A549 (cell line): ENCODE measurements at regions not wholly inside any gene's neighbourhood (a gene's known extent, or its start where the extent isn't known, plus 50 kb on each side); places are given as distances from the start of the nearest gene placed in this dataset.

ENCODE experiments used
- ATAC-seq, 2 experiments: fragments of 200-7000 bp in 1 of 2; fragments of >200 bp in 1 of 2; cut with Nextera tagmentation in 1 of 2; cut with Tn5 transposase in 1 of 2; 3 replicates each; pipeline versions ENCODE4 v1.8.0 to v1.9.1; 2018 to 2020; ENCODE audit warnings: mild to moderate bottlenecking in 1 of 2, moderate library complexity in 1 of 2
- CTCF ChIA-PET: fragments of 300-600 bp; sonication (Branson Sonifier 250); formaldehyde crosslinking; extraction: SDS; loops from one replicate; lab custom pipeline; 2021; ENCODE audit warnings: antibody characterized with exemption, inconsistent platforms; lab: Yijun Ruan, JAX
- POLR2A ChIA-PET: fragments of 350-600 bp; formaldehyde crosslinking; extraction: SDS; loops from one replicate; lab custom pipeline; 2021; ENCODE audit warnings: antibody characterized with exemption, inconsistent platforms; lab: Yijun Ruan, JAX
- DNase-seq, 2 experiments: peaks; one replicate each; pipeline versions ENCODE4 v3.0.0 to v3.0.0-alpha.2; 2011 to 2016; ENCODE audit warnings: low read depth in 1 of 2, low spot score in 1 of 2
- FAIRE-seq: peaks from 2 replicates; lab custom pipeline; 2011; peaks lifted over from hg19 to GRCh38; lab: Jason Lieb, UNC
- H3K27ac ChIP-seq, 2 experiments: fragments of >200 bp; sonication (Bioruptor Twin); formaldehyde crosslinking; 3 replicates each; pipeline ENCODE4 v1.5.1; 2016 to 2017
- H3K4me1 ChIP-seq: fragments of >200 bp; sonication (Bioruptor Twin); formaldehyde crosslinking; 3 replicates; pipeline ENCODE4 v1.6.1; 2016
- H3K4me2 ChIP-seq: fragments of >200 bp; sonication (Bioruptor Twin); formaldehyde crosslinking; 3 replicates; pipeline ENCODE4 v1.6.1; 2016
- H3K4me3 ChIP-seq: fragments of >200 bp; sonication (Bioruptor Twin); formaldehyde crosslinking; 3 replicates; pipeline ENCODE4 v1.5.1; 2016
- H3K9me3 ChIP-seq: fragments of >200 bp; sonication (Bioruptor Twin); formaldehyde crosslinking; 3 replicates; pipeline ENCODE4 v1.6.1; 2016
- BHLHE40 ChIP-seq: IDR thresholded peaks from 2 replicates; pipeline ENCODE4 v1.6.1; 2012; ENCODE audit warnings: low read depth, low read length, inconsistent platforms
- CBX8 ChIP-seq: fragments of 200-600 bp; sonication (generic); IDR thresholded peaks from 2 replicates; pipeline ENCODE4 v1.6.1; 2016
- CEBPB ChIP-seq, 2 experiments: fragments of >200 bp in 1 of 2; sonication (Bioruptor Twin) in 1 of 2; formaldehyde crosslinking in 1 of 2; IDR thresholded peaks; 2 replicates each; pipeline ENCODE4 v1.6.1; 2012 to 2016
- CHD2 ChIP-seq: fragments of 150-350 bp; IDR thresholded peaks from 2 replicates; pipeline ENCODE4 v1.6.1; 2014; ENCODE audit warnings: low read length; ENCODE audit not compliant: partially characterized antibody
- CHD4 ChIP-seq: fragments of 200-600 bp; sonication (generic); IDR thresholded peaks from 2 replicates; pipeline ENCODE4 v1.6.1; 2016; ENCODE audit warnings: antibody characterized with exemption, mild to moderate bottlenecking, borderline replicate concordance
- EHF ChIP-seq: fragments of 250-450 bp; sonication (Bioruptor Pico); IDR thresholded peaks from 2 replicates; pipeline ENCODE4 v1.5.0; 2020; ENCODE audit warnings: mild to moderate bottlenecking
- EP300 ChIP-seq, 2 experiments: fragments of >200 bp; sonication (Bioruptor Twin); formaldehyde crosslinking; IDR thresholded peaks; 2 replicates in 1 of 2; 3 replicates in 1 of 2; pipeline ENCODE4 v1.6.1; 2016 to 2017
- ESRRA ChIP-seq: fragments of 150-350 bp; IDR thresholded peaks from 2 replicates; pipeline ENCODE4 v1.6.1; 2014; ENCODE audit warnings: mild to moderate bottlenecking, low read length, borderline replicate concordance
- FOSB ChIP-seq: fragments of 250-450 bp; sonication (Bioruptor Pico); IDR thresholded peaks from 2 replicates; pipeline ENCODE4 v1.5.0; 2020; ENCODE audit warnings: mild to moderate bottlenecking, moderate library complexity
- FOSL2 ChIP-seq, 2 experiments: fragments of 450-650 bp in 1 of 2; fragments of >200 bp in 1 of 2; sonication (Bioruptor Twin) in 1 of 2; formaldehyde crosslinking; IDR thresholded peaks; 2 replicates each; pipeline versions ENCODE4 v1.5.0 to v1.6.1; 2016 to 2020; ENCODE audit warnings: mild to moderate bottlenecking in 1 of 2, moderate library complexity in 1 of 2
- HEYL ChIP-seq: fragments of 250-450 bp; sonication (Bioruptor Pico); IDR thresholded peaks from 2 replicates; pipeline ENCODE4 v1.8.0; 2021; ENCODE audit warnings: mild to moderate bottlenecking, moderate library complexity
- HOXA7 ChIP-seq: fragments of 250-450 bp; sonication (Bioruptor Pico); IDR thresholded peaks from 2 replicates; pipeline ENCODE4 v1.5.0; 2020; ENCODE audit warnings: mild to moderate bottlenecking, moderate library complexity
- HOXB5 ChIP-seq: fragments of 250-450 bp; sonication (Bioruptor Pico); IDR thresholded peaks from 2 replicates; pipeline ENCODE4 v1.5.0; 2020; ENCODE audit warnings: mild to moderate bottlenecking, moderate library complexity
- JUNB ChIP-seq: fragments of >200 bp; sonication (Bioruptor Twin); formaldehyde crosslinking; IDR thresholded peaks from 2 replicates; pipeline ENCODE4 v1.6.1; 2016
- KDM1A ChIP-seq: fragments of 200-600 bp; sonication (generic); IDR thresholded peaks from 2 replicates; pipeline ENCODE4 v1.6.1; 2016; ENCODE audit warnings: low read depth, mild to moderate bottlenecking
- KDM5A ChIP-seq: fragments of 200-600 bp; sonication (generic); IDR thresholded peaks from 2 replicates; pipeline ENCODE4 v1.6.1; 2016; ENCODE audit warnings: antibody characterized with exemption, mild to moderate bottlenecking
- NPAS2 ChIP-seq: fragments of 250-450 bp; sonication (Bioruptor Pico); IDR thresholded peaks from 2 replicates; pipeline ENCODE4 v1.8.0; 2022; ENCODE audit warnings: mild to moderate bottlenecking, moderate library complexity, borderline replicate concordance
- NR3C1 ChIP-seq: fragments of >200 bp; sonication (Bioruptor Twin); formaldehyde crosslinking; IDR thresholded peaks from 3 replicates; pipeline ENCODE4 v1.6.1; 2017
- PHF8 ChIP-seq: fragments of 200-600 bp; sonication (generic); IDR thresholded peaks from 2 replicates; pipeline ENCODE4 v1.6.1; 2016; ENCODE audit warnings: low read depth, mild to moderate bottlenecking, antibody characterized with exemption, moderate library complexity, borderline replicate concordance
- SMC3 ChIP-seq: fragments of >200 bp; sonication (Bioruptor Twin); formaldehyde crosslinking; IDR thresholded peaks from 3 replicates; pipeline ENCODE4 v1.6.1; 2018; ENCODE audit warnings: inconsistent platforms
- SREBF2 ChIP-seq: fragments of 450-650 bp; IDR thresholded peaks from 2 replicates; pipeline ENCODE4 v1.6.1; 2014; ENCODE audit warnings: mild to moderate bottlenecking, moderate library complexity
- TP53 ChIP-seq: fragments of 250-450 bp; sonication (Bioruptor Pico); IDR thresholded peaks from 2 replicates; pipeline ENCODE4 v1.5.0; 2021; ENCODE audit warnings: mild to moderate bottlenecking, moderate library complexity
- ZC3H11A ChIP-seq: fragments of 450-650 bp; IDR thresholded peaks from 2 replicates; pipeline ENCODE4 v1.6.1; 2014; ENCODE audit warnings: antibody characterized with exemption, mild to moderate bottlenecking
- ZFP36 ChIP-seq: fragments of 450-650 bp; IDR thresholded peaks from 2 replicates; pipeline ENCODE4 v1.6.1; 2014; ENCODE audit warnings: borderline replicate concordance; ENCODE audit not compliant: partially characterized antibody
- WGBS: methylation state at CpG from one replicate; pipeline ENCODE4 v1.1.6; 2017; ENCODE audit errors: missing lambda C conversion rate; 5-methylcytosine and 5-hydroxymethylcytosine counted together
- TF ChIP-seq, protein P1 (sequence below): IDR thresholded peaks from 2 replicates; pipeline ENCODE4 v1.6.1; 2012; ENCODE audit warnings: low read depth, borderline replicate concordance
- TF ChIP-seq, protein P2 (sequence below): fragments of 250-450 bp; sonication (Bioruptor Pico); IDR thresholded peaks from 2 replicates; pipeline ENCODE4 v1.5.0; 2020; ENCODE audit warnings: low read depth, mild to moderate bottlenecking, moderate library complexity
- TF ChIP-seq, protein P3 (sequence below): fragments of >200 bp; sonication (Bioruptor Twin); formaldehyde crosslinking; IDR thresholded peaks from 3 replicates; pipeline ENCODE4 v1.6.1; 2016
- TF ChIP-seq, protein P4 (sequence below): fragments of 150-350 bp; IDR thresholded peaks from 2 replicates; pipeline ENCODE4 v1.6.1; 2014; ENCODE audit warnings: low read depth, mild to moderate bottlenecking, low read length
- TF ChIP-seq, protein P5 (sequence below): fragments of 250-450 bp; sonication (Bioruptor Pico); IDR thresholded peaks from 2 replicates; pipeline ENCODE4 v1.5.0; 2021; ENCODE audit warnings: mild to moderate bottlenecking, moderate library complexity, borderline replicate concordance
- TF ChIP-seq, protein P6 (sequence below): fragments of >200 bp; sonication (Bioruptor Twin); formaldehyde crosslinking; IDR thresholded peaks from 3 replicates; pipeline ENCODE4 v1.5.1; 2016

DNA sequence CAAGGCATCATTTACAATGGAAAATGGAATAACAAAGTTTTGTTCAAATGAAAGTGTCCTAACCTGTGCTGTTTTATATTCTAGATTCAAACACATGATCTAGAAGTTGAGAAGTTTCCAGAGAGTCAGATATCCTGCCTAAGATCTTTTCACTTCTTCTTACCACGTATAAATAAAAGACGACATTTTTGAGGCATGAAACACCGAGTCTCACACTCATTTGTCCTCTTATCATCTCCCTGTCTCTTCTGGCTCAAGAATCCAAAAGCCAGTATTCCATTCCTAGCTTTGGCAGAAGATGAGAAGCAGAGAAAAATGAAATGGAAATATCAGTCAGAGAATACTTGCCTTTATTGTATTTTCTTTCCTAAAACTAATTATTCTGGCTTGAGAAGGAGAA is 738.6 kb upstream of the NR2F2 start:
- CTCF ChIA-PET = no interaction called here

DNA sequence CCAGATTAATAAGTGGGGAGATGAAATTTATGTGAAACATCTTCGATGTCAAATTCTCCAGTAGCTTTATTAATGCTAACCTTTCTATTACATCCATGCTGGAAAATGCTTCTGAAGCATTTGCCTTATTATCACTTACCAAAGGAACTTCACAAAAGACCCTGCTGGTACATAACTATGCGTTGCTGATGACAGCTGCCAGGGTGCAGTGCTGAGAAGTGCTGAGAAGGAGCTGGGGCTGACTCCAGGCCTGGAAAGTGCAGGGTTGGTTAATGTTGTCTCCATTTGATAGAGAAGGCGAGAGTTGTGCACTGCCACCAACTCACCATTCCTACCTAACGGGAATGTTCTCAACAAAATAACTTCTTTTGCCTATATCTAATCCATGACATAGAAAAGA is 736.0 kb upstream of the NR2F2 start:
- POLR2A ChIA-PET = no interaction called here
- FAIRE-seq (no peak), DNase-seq (no peak), ATAC-seq (no peak)
- no peaks in the 10 kb centered on the region for H3K9me3 ChIP-seq
- H3K4me1 ChIP-seq = no peaks in the 10 kb centered on the region
- no peak overlapping the region for H3K27ac ChIP-seq
- CTCF ChIA-PET = interaction anchor here (1.0 kb wide), 1 partner anchor 39 kb away, joined by 3 read pairs; no protein-coding TSS in a partner anchor
- TF ChIP-seq SMC3 (no peak), FOSL2 (IDR thresholded peaks at IDR 0.05) (no peak), FOSL2 (CRISPR knock-in tag; IDR thresholded peaks at IDR 0.05) (no peak), HOXB5 (CRISPR knock-in tag) (no peak), HOXA7 (no peak), NR3C1 (no peak), ZC3H11A (no peak), TP53 (CRISPR knock-in tag) (no peak), JUNB (no peak), ZFP36 (no peak), CEBPB (IDR thresholded peaks at IDR 0.05) (no peak)
- TF ChIP-seq, protein P1, sequence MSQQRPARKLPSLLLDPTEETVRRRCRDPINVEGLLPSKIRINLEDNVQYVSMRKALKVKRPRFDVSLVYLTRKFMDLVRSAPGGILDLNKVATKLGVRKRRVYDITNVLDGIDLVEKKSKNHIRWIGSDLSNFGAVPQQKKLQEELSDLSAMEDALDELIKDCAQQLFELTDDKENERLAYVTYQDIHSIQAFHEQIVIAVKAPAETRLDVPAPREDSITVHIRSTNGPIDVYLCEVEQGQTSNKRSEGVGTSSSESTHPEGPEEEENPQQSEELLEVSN = no peak
- no peak overlapping the region for H3K4me2 ChIP-seq
- WGBS = 39% methylated on average over 4 of the region's 4 CpGs
- no peak overlapping the region for H3K4me3 ChIP-seq

More for the DNA sequence above, 738.6 kb upstream of the NR2F2 start:
- POLR2A ChIA-PET = no interaction called here
- ATAC-seq = no peak
- no peak overlapping the region for H3K27ac ChIP-seq
- TF ChIP-seq ZFP36 (no peak), CBX8 (no peak), CHD2 (no peak), HOXB5 (CRISPR knock-in tag) (no peak), BHLHE40 (no peak), KDM5A (no peak)
- TF ChIP-seq, protein P2, sequence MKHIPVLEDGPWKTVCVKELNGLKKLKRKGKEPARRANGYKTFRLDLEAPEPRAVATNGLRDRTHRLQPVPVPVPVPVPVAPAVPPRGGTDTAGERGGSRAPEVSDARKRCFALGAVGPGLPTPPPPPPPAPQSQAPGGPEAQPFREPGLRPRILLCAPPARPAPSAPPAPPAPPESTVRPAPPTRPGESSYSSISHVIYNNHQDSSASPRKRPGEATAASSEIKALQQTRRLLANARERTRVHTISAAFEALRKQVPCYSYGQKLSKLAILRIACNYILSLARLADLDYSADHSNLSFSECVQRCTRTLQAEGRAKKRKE = no peak
- TF ChIP-seq, all 56 proteins: peak for 0
- WGBS = 27% methylated on average over 3 of the region's 3 CpGs
- H3K9me3 ChIP-seq = no peaks in the 10 kb centered on the region
- H3K4me1 ChIP-seq = no peaks in the 10 kb centered on the region
- no peak overlapping the region for H3K4me3 ChIP-seq
- no peak overlapping the region for H3K4me2 ChIP-seq
- no peak for DNase-seq
- FAIRE-seq = no peak

DNA sequence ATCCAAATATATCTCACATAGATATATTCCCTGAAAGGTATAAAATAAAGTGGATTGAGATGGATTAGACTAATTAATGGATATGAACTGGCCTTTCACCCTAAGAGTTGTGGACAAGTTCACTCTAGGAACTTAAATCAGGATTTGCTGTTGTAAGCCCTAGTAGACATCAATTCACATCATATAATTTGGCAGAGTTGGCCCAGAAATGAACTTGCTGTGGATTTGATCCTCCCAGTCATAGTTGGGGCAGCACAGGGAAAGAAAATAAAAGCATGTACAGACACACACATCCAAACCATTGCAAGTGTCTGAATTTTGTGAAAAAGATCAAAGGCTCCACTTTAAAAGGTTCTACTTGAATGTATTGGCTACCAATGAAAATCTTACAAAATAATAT is 734.7 kb upstream of the NR2F2 start:
- FAIRE-seq (no peak), ATAC-seq (no peak), DNase-seq (no peak)
- no peaks in the 10 kb centered on the region for H3K4me1 ChIP-seq
- H3K27ac ChIP-seq = no peak overlapping the region
- ChIA-PET CTCF (no interaction called here), POLR2A (no interaction called here)
- no peaks in the 10 kb centered on the region for H3K9me3 ChIP-seq
- H3K4me3 ChIP-seq = no peak overlapping the region
- no peak overlapping the region for H3K4me2 ChIP-seq
- TF ChIP-seq, protein P3, sequence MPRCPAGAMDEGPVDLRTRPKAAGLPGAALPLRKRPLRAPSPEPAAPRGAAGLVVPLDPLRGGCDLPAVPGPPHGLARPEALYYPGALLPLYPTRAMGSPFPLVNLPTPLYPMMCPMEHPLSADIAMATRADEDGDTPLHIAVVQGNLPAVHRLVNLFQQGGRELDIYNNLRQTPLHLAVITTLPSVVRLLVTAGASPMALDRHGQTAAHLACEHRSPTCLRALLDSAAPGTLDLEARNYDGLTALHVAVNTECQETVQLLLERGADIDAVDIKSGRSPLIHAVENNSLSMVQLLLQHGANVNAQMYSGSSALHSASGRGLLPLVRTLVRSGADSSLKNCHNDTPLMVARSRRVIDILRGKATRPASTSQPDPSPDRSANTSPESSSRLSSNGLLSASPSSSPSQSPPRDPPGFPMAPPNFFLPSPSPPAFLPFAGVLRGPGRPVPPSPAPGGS = no peak
- TF ChIP-seq, protein P4, sequence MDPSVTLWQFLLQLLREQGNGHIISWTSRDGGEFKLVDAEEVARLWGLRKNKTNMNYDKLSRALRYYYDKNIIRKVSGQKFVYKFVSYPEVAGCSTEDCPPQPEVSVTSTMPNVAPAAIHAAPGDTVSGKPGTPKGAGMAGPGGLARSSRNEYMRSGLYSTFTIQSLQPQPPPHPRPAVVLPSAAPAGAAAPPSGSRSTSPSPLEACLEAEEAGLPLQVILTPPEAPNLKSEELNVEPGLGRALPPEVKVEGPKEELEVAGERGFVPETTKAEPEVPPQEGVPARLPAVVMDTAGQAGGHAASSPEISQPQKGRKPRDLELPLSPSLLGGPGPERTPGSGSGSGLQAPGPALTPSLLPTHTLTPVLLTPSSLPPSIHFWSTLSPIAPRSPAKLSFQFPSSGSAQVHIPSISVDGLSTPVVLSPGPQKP = no peak
- no peak for TF ChIP-seq HEYL (CRISPR knock-in tag)
- TF ChIP-seq, protein P5, sequence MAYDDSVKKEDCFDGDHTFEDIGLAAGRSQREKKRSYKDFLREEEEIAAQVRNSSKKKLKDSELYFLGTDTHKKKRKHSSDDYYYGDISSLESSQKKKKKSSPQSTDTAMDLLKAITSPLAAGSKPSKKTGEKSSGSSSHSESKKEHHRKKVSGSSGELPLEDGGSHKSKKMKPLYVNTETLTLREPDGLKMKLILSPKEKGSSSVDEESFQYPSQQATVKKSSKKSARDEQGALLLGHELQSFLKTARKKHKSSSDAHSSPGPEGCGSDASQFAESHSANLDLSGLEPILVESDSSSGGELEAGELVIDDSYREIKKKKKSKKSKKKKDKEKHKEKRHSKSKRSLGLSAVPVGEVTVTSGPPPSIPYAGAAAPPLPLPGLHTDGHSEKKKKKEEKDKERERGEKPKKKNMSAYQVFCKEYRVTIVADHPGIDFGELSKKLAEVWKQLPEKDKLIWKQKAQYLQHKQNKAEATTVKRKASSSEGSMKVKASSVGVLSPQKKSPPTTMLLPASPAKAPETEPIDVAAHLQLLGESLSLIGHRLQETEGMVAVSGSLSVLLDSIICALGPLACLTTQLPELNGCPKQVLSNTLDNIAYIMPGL (CRISPR knock-in tag) = no peak
- no peak for TF ChIP-seq CHD4
- TF ChIP-seq PHF8 = no peak
- no peak for TF ChIP-seq BHLHE40
- no peak for TF ChIP-seq EP300 (IDR thresholded peaks at IDR 0.05)
- TF ChIP-seq EHF (CRISPR knock-in tag) = no peak
- TF ChIP-seq NPAS2 (CRISPR knock-in tag) = no peak
- no peak for TF ChIP-seq ZC3H11A
- no peak for TF ChIP-seq KDM1A
- TF ChIP-seq, protein P6, sequence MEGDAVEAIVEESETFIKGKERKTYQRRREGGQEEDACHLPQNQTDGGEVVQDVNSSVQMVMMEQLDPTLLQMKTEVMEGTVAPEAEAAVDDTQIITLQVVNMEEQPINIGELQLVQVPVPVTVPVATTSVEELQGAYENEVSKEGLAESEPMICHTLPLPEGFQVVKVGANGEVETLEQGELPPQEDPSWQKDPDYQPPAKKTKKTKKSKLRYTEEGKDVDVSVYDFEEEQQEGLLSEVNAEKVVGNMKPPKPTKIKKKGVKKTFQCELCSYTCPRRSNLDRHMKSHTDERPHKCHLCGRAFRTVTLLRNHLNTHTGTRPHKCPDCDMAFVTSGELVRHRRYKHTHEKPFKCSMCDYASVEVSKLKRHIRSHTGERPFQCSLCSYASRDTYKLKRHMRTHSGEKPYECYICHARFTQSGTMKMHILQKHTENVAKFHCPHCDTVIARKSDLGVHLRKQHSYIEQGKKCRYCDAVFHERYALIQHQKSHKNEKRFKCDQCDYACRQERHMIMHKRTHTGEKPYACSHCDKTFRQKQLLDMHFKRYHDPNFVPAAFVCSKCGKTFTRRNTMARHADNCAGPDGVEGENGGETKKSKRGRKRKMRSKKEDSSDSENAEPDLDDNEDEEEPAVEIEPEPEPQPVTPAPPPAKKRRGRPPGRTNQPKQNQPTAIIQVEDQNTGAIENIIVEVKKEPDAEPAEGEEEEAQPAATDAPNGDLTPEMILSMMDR = no peak
- no peak for TF ChIP-seq ESRRA
- no peak for TF ChIP-seq SREBF2
- TF ChIP-seq HOXA7 = no peak
- TF ChIP-seq HOXB5 (CRISPR knock-in tag) = no peak
- TF ChIP-seq FOSB = no peak
